ENCODE measurements at regions not wholly inside any gene's neighbourhood (a gene's known extent, or its start where the extent isn't known, plus 50 kb on each side); places are given as distances from the start of the nearest gene placed in this dataset.

DNA sequence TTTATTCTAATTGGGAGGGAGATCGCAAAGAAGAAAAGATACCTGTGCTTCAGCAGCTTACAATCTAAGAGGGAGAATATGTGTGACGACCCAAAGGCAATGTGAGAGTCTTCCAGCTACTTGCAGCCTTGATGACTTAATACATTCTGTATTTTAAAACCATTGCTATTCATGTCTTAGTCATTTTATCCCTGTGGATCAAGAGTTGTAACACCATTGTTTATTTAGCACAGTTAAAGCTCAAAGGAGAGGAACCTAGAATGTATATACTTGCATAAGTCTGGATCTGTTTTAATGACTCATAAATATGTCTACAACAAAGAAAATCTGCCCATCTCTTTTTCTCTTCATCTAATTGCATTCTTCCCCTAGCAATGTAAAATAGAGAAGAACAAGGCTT, 117.9 kb upstream of the DLX6 start:
- no peak overlapping the region for H3K4me3 ChIP-seq (ENCODE audit: low read depth, low read length)
- no peak for DNase-seq (ENCODE audit: low read depth)
- no peak for TF ChIP-seq CTCF (IDR thresholded peaks at IDR 0.05; ENCODE audit: control insufficient read depth, extremely low read depth, insufficient read depth)

- no peak for TF ChIP-seq CTCF (IDR thresholded peaks at IDR 0.05; ENCODE audit: control insufficient read depth, extremely low read depth, insufficient read depth)
Measured at GRCh38 chr7:96899108-96899507, 106.2 kb upstream of the DLX6 start.

GRCh38 chr7:96901822-96902445, 103.4 kb upstream of the DLX6 start:
- H3K4me3 ChIP-seq (ENCODE audit: low read depth, low read length): no peak overlapping the region
- no peak for DNase-seq (ENCODE audit: low read depth)
- no peak for TF ChIP-seq CTCF (IDR thresholded peaks at IDR 0.05; ENCODE audit: control insufficient read depth, extremely low read depth, insufficient read depth)

More at GRCh38 chr7:96899108-96899507, 106.2 kb upstream of the DLX6 start:
- DNase-seq (ENCODE audit: low read depth): peak; percentile 36
- no peak overlapping the region for H3K4me3 ChIP-seq (ENCODE audit: low read depth, low read length)

DNA sequence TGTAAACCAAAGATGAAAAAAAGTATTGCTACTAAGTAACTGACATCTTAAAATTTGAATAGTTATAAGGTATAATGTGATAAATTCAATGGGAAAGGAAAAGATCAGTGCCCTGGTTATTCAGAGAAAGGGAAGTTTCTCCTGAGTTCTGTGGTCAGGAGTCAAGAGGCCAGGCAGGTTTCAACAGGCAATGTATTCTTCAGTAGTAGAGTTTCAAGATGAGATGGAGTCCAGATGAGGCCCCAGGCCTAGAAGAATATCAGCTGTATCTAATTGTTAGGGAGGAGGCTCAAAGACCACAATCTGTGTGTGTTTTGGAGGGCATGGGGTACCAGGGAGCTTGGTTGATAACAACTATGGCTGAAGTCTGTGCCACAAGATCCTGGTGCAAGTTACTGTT, 101.4 kb upstream of the DLX6 start:
- no peak overlapping the region for H3K4me3 ChIP-seq (ENCODE audit: low read depth, low read length)
- no peak for TF ChIP-seq CTCF (IDR thresholded peaks at IDR 0.05; ENCODE audit: control insufficient read depth, extremely low read depth, insufficient read depth)
- no peak for DNase-seq (ENCODE audit: low read depth)

- TF ChIP-seq CTCF (IDR thresholded peaks at IDR 0.05; ENCODE audit: control insufficient read depth, extremely low read depth, insufficient read depth): no peak
- DNase-seq (ENCODE audit: low read depth): no peak
- no peak overlapping the region for H3K4me3 ChIP-seq (ENCODE audit: low read depth, low read length)
Measured at GRCh38 chr7:96910486-96910885, 94.9 kb upstream of the DLX6 start.

- H3K4me3 ChIP-seq (ENCODE audit: low read depth, low read length): no peak overlapping the region
Measured at GRCh38 chr7:96915029-96915428, 90.3 kb upstream of the DLX6 start.

More at GRCh38 chr7:96915029-96915428, 90.3 kb upstream of the DLX6 start:
- no peak for TF ChIP-seq CTCF (IDR thresholded peaks at IDR 0.05; ENCODE audit: control insufficient read depth, extremely low read depth, insufficient read depth)
- DNase-seq (ENCODE audit: low read depth): no peak

Measured in LNCaP clone FGC (cell line).